SU-DHL-6 (cell line): ENCODE measurements at regions not wholly inside any gene's neighbourhood (a gene's known extent, or its start where the extent isn't known, plus 50 kb on each side); places are given as distances from the start of the nearest gene placed in this dataset.

Experiments used
- H2AFZ ChIP-seq: fragments of 200-600 bp; sonication (generic); 2 replicates; pipeline ENCODE4 v1.6.1; 2014; ENCODE audit warnings: low read depth, mild to moderate bottlenecking, moderate library complexity, mixed read lengths, antibody characterized with exemption, low read length; ENCODE audit not compliant: severe bottlenecking
- H3F3A ChIP-seq: fragments of 200-600 bp; shearing (Covaris generic); 2 replicates; pipeline ENCODE4 v1.6.0; 2016; ENCODE audit warnings: antibody characterized with exemption, mild to moderate bottlenecking; ENCODE audit not compliant: insufficient read depth
- H3K27ac ChIP-seq: fragments of 200-600 bp; sonication (generic); 2 replicates; pipeline ENCODE4 v1.5.1; 2016; ENCODE audit warnings: low read depth, mild to moderate bottlenecking, low read length, moderate library complexity, mixed read lengths
- H3K27me3 ChIP-seq: fragments of 200-600 bp; sonication (generic), shearing (Covaris generic); 2 replicates; pipeline ENCODE4 v1.6.0; 2014; ENCODE audit warnings: mild to moderate bottlenecking, low read length
- H3K36me3 ChIP-seq: fragments of 200-600 bp; sonication (generic); 2 replicates; pipeline ENCODE4 v1.6.1; 2014; ENCODE audit warnings: mild to moderate bottlenecking, low read length, mixed read lengths
- H3K4me2 ChIP-seq: fragments of 300-600, 200-600 bp; shearing (Covaris generic), sonication (generic); 2 replicates; pipeline ENCODE4 v1.6.0; 2014; ENCODE audit warnings: low read length, low read depth, mild to moderate bottlenecking; ENCODE audit not compliant: poor library complexity, severe bottlenecking
- H3K4me3 ChIP-seq: fragments of 200-600 bp; sonication (generic); 2 replicates; pipeline ENCODE4 v1.5.1; 2014; ENCODE audit warnings: antibody characterized with exemption, low read length, mild to moderate bottlenecking, mixed read lengths; ENCODE audit not compliant: insufficient read depth, poor library complexity, severe bottlenecking
- H3K79me2 ChIP-seq: fragments of 200-600 bp; sonication (generic); 2 replicates; pipeline ENCODE4 v1.6.1; 2014; ENCODE audit warnings: mild to moderate bottlenecking, low read length, moderate library complexity; ENCODE audit not compliant: insufficient read depth
- H3K9ac ChIP-seq: fragments of 200-600 bp; sonication (generic); 2 replicates; pipeline ENCODE4 v1.7.0; 2014; ENCODE audit warnings: mild to moderate bottlenecking, low read length
- H3K9me2 ChIP-seq: fragments of 200-600 bp; sonication (generic); replicated peaks from 2 replicates; pipeline ENCODE4 v1.6.1; 2014; ENCODE audit warnings: low read length; ENCODE audit not compliant: insufficient read depth
- H3K9me3 ChIP-seq: fragments of 200-600 bp; sonication (generic); 2 replicates; pipeline ENCODE4 v1.6.1; 2014; ENCODE audit warnings: low read length, mixed read lengths; ENCODE audit not compliant: insufficient read depth
- H4K20me1 ChIP-seq: fragments of 200-600 bp; sonication (generic); 2 replicates; pipeline ENCODE4 v1.6.1; 2014; ENCODE audit warnings: low read depth, mild to moderate bottlenecking, antibody characterized with exemption, low read length, moderate library complexity, mixed read lengths
- EZH2phosphoT487 ChIP-seq: fragments of 200-600 bp; sonication (generic), shearing (Covaris generic); conservative IDR thresholded peaks from 2 replicates; pipeline ENCODE4 v1.6.1; 2018; ENCODE audit warnings: mild to moderate bottlenecking, antibody characterized with exemption, low read length, moderate library complexity, mixed read lengths
- TF ChIP-seq, protein P1 (sequence below): fragments of 200-600 bp; sonication (generic); IDR thresholded peaks from one replicate; pipeline ENCODE4 v1.5.1; 2017; ENCODE audit warnings: antibody characterized with exemption, mild to moderate bottlenecking, low read length, moderate library complexity; ENCODE audit not compliant: insufficient read depth, poor library complexity, severe bottlenecking

DNA sequence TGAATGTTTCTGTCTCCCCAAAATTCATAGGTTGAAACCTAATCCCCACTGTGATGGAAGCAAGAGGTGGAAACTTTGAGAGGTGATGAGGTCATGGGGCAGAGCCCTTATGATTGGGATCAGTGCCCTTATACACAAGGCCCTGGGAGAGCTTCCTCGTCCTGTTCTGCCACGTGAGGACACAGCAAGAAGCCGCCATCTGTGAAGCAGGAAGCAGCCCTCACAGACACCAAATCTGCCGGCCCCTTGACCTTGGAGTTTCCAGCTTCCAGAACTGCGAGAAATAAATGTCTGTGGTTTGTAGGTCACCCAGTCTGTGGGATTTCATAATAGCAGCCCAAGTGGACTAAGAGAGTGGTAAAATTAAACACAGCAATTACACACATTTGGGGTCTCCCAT lies 737.4 kb downstream of the UQCRFS1 start:
- Histone ChIP-seq H3K36me3 (no peaks in the 10 kb centered on the region), H3K9ac (no peak overlapping the region), H2AFZ (no peak overlapping the region), H3K79me2 (no peaks in the 10 kb centered on the region), H3K9me3 (no peaks in the 10 kb centered on the region), H3K4me2 (no peak overlapping the region), H3K9me2 (no peaks in the 10 kb centered on the region), H3F3A (no peaks in the 10 kb centered on the region), H3K4me3 (no peak overlapping the region), H4K20me1 (no peaks in the 10 kb centered on the region), H3K27ac (no peak overlapping the region), H3K27me3 (no peaks in the 10 kb centered on the region)
- TF ChIP-seq EZH2phosphoT487: no peak
- TF ChIP-seq, protein P1, sequence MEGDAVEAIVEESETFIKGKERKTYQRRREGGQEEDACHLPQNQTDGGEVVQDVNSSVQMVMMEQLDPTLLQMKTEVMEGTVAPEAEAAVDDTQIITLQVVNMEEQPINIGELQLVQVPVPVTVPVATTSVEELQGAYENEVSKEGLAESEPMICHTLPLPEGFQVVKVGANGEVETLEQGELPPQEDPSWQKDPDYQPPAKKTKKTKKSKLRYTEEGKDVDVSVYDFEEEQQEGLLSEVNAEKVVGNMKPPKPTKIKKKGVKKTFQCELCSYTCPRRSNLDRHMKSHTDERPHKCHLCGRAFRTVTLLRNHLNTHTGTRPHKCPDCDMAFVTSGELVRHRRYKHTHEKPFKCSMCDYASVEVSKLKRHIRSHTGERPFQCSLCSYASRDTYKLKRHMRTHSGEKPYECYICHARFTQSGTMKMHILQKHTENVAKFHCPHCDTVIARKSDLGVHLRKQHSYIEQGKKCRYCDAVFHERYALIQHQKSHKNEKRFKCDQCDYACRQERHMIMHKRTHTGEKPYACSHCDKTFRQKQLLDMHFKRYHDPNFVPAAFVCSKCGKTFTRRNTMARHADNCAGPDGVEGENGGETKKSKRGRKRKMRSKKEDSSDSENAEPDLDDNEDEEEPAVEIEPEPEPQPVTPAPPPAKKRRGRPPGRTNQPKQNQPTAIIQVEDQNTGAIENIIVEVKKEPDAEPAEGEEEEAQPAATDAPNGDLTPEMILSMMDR: no peak

DNA sequence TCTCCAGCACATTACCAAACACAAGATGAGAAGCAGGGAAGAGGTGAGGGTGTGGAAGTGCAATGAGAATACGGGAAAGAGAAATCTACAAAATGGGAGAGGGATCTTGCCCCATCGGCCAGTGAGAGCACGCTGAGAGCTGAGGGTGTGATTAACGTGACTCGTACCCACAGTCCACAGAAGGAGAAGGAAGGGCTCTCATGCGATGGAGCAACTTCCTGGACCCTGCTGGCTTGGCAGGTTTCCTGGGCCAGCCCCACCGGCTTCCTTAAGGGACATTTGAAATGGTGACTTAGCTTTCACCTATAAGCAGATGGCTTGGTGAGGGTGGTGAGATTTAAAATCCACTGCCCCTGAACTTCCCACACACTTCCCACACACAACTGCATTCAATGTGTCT lies 740.1 kb downstream of the UQCRFS1 start:
- no peaks in the 10 kb centered on the region for H3K79me2 ChIP-seq

DNA sequence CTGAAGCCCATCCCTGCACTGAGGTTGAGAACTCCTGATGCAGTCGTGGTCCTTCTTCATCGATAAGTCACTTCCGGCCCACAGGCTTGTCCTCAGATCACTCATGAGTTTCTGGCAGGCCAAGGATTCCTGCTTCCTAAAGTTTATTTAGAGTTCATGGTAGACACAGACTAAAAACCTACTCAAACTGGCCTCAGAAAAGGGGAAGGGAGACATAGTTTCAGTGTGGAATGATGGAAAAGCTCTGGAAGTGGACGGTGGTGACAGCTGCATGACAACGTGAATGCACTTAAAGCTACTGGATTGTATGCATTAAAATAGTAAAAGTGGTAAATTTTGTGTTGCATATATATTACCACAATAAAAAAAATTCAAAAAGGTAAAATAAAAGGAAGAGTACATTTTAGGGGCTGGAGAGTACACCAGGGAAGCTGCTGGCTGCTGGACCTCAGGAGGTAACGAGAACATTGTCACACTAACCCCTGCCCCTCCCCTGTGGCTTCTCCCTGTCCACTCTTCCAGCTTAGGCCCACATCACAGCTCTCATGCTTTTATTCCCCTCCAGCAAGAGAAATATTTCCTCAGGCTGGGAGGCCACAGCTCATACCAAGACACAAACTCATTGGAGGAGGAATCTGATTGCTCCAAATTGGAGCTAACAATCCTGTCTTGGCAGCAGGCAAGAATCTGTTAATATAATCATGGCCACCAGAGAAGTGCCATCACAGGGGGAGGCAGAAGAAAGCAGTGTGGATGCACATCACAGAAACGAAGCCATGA lies 741.0 kb downstream of the UQCRFS1 start:
- no peaks in the 10 kb centered on the region for H3K36me3 ChIP-seq
- H3K4me3 ChIP-seq: no peak overlapping the region
- TF ChIP-seq, protein P1: no peak
- no peak for TF ChIP-seq EZH2phosphoT487
- no peaks in the 10 kb centered on the region for H3K9me3 ChIP-seq
- H3K4me2 ChIP-seq: peak overlapping the region; percentile 19
- H3K9ac ChIP-seq: peak overlapping the region; percentile 11; the same call in 1 of the 2 replicates
- H3K27ac ChIP-seq: peak overlapping the region; percentile 7; the same call in 1 of the 2 replicates
- H3K9me2 ChIP-seq: no peaks in the 10 kb centered on the region
- H3F3A ChIP-seq: peaks cover 20% of the 10 kb centered on the region
- no peaks in the 10 kb centered on the region for H3K79me2 ChIP-seq
- H2AFZ ChIP-seq: peak overlapping the region; percentile 1
- no peaks in the 10 kb centered on the region for H4K20me1 ChIP-seq
- H3K27me3 ChIP-seq: no peaks in the 10 kb centered on the region

More for the DNA sequence above, 740.1 kb downstream of the UQCRFS1 start:
- H3K36me3 ChIP-seq: no peaks in the 10 kb centered on the region
- no peaks in the 10 kb centered on the region for H3K27me3 ChIP-seq
- H3K9me3 ChIP-seq: no peaks in the 10 kb centered on the region
- H3K27ac ChIP-seq: no peak overlapping the region
- TF ChIP-seq, protein P1: no peak
- TF ChIP-seq EZH2phosphoT487: no peak
- H3K9ac ChIP-seq: peak overlapping the region; percentile 11; the same call in 1 of the 2 replicates
- no peak overlapping the region for H3K4me3 ChIP-seq
- H3K4me2 ChIP-seq: peak overlapping the region; percentile 19
- H3K9me2 ChIP-seq: no peaks in the 10 kb centered on the region
- H3F3A ChIP-seq: peaks cover 18% of the 10 kb centered on the region
- H4K20me1 ChIP-seq: no peaks in the 10 kb centered on the region
- peak overlapping the region; percentile 1 for H2AFZ ChIP-seq
